ENCODE measurements at regions not wholly inside any gene's neighbourhood (a gene's known extent, or its start where the extent isn't known, plus 50 kb on each side); places are given as distances from the start of the nearest gene placed in this dataset.

GRCh38 chr1:88289401-88290102 is 394.5 kb upstream of the PKN2 start:
- DNase-seq = no peak
- Mint-ChIP-seq H3K36me3 (ENCODE audit: insufficient read depth, unreplicated experiment) (no peaks in the 10 kb centered on the region), H3K27ac (ENCODE audit: unreplicated experiment) (no peak overlapping the region), H3K9me3 (ENCODE audit: low read depth, unreplicated experiment) (no peaks in the 10 kb centered on the region), H3K4me3 (ENCODE audit: low read depth, unreplicated experiment) (no peak overlapping the region), H3K4me1 (ENCODE audit: low read depth, unreplicated experiment) (no peaks in the 10 kb centered on the region), H3K27me3 (ENCODE audit: unreplicated experiment) (no peaks in the 10 kb centered on the region)
- TF ChIP-seq CTCF (IDR thresholded peaks at IDR 0.05; ENCODE audit: unreplicated experiment) = no peak
- CTCF ChIA-PET = no interaction called here
- no TSS peak for BruUV-seq (replicated peaks)
- intact Hi-C loops (cut with micrococcal nuclease; ENCODE audit: unreplicated experiment) = no loop called here

GRCh38 chr1:88291611-88292354 is 392.3 kb upstream of the PKN2 start:
- Mint-ChIP-seq H3K4me1 (ENCODE audit: low read depth, unreplicated experiment) (no peaks in the 10 kb centered on the region), H3K4me3 (ENCODE audit: low read depth, unreplicated experiment) (no peak overlapping the region), H3K27ac (ENCODE audit: unreplicated experiment) (no peak overlapping the region), H3K9me3 (ENCODE audit: low read depth, unreplicated experiment) (no peaks in the 10 kb centered on the region), H3K27me3 (ENCODE audit: unreplicated experiment) (no peaks in the 10 kb centered on the region), H3K36me3 (ENCODE audit: insufficient read depth, unreplicated experiment) (no peaks in the 10 kb centered on the region)
- no peak for DNase-seq
- no TSS peak for BruUV-seq (replicated peaks)
- CTCF ChIA-PET = no interaction called here
- no peak for TF ChIP-seq CTCF (IDR thresholded peaks at IDR 0.05; ENCODE audit: unreplicated experiment)
- intact Hi-C loops (cut with micrococcal nuclease; ENCODE audit: unreplicated experiment) = no loop called here

GRCh38 chr1:88293691-88294190 is 390.3 kb upstream of the PKN2 start:
- CTCF ChIA-PET = interaction anchor here (0.8 kb wide), 1 partner anchor 129 kb away, joined by 3 read pairs; no protein-coding TSS in a partner anchor
- no peak overlapping the region for H3K4me3 Mint-ChIP-seq (ENCODE audit: low read depth, unreplicated experiment)
- no peaks in the 10 kb centered on the region for H3K4me1 Mint-ChIP-seq (ENCODE audit: low read depth, unreplicated experiment)
- H3K9me3 Mint-ChIP-seq (ENCODE audit: low read depth, unreplicated experiment) = no peaks in the 10 kb centered on the region
- TF ChIP-seq CTCF (IDR thresholded peaks at IDR 0.05; ENCODE audit: unreplicated experiment) = no peak
- BruUV-seq (replicated peaks) = no TSS peak
- no peak for DNase-seq
- intact Hi-C loops (cut with micrococcal nuclease; ENCODE audit: unreplicated experiment) = no loop called here
- H3K36me3 Mint-ChIP-seq (ENCODE audit: insufficient read depth, unreplicated experiment) = no peaks in the 10 kb centered on the region
- H3K27ac Mint-ChIP-seq (ENCODE audit: unreplicated experiment) = no peak overlapping the region
- no peaks in the 10 kb centered on the region for H3K27me3 Mint-ChIP-seq (ENCODE audit: unreplicated experiment)

GRCh38 chr1:88296227-88296626 is 387.8 kb upstream of the PKN2 start:
- no TSS peak for BruUV-seq (replicated peaks)
- DNase-seq = no peak
- H3K4me1 Mint-ChIP-seq (ENCODE audit: low read depth, unreplicated experiment) = no peaks in the 10 kb centered on the region
- TF ChIP-seq CTCF (IDR thresholded peaks at IDR 0.05; ENCODE audit: unreplicated experiment) = no peak
- H3K27me3 Mint-ChIP-seq (ENCODE audit: unreplicated experiment) = no peaks in the 10 kb centered on the region
- H3K9me3 Mint-ChIP-seq (ENCODE audit: low read depth, unreplicated experiment) = no peaks in the 10 kb centered on the region
- H3K4me3 Mint-ChIP-seq (ENCODE audit: low read depth, unreplicated experiment) = no peak overlapping the region
- H3K36me3 Mint-ChIP-seq (ENCODE audit: insufficient read depth, unreplicated experiment) = no peaks in the 10 kb centered on the region
- CTCF ChIA-PET = interaction anchor here (0.7 kb wide), 1 partner anchor 46 kb away, joined by 4 read pairs; no protein-coding TSS in a partner anchor
- no peak overlapping the region for H3K27ac Mint-ChIP-seq (ENCODE audit: unreplicated experiment)
- intact Hi-C loops (cut with micrococcal nuclease; ENCODE audit: unreplicated experiment) = no loop called here
